Liver (tissue), 8 donors: ENCODE measurements at regions not wholly inside any gene's neighbourhood (a gene's known extent, or its start where the extent isn't known, plus 50 kb on each side); places are given as distances from the start of the nearest gene placed in this dataset.

Experiments used
- DNase-seq: peaks from one replicate; pipeline ENCODE4 v3.0.0-alpha.2; 2017; ENCODE audit warnings: low spot score
- H3K27ac ChIP-seq, 2 donors: one replicate each; pipeline ENCODE4 v1.7.0; 2013; ENCODE audit warnings: inconsistent platforms in 2 of 2, low read length in 2 of 2, control low read depth in 1 of 2, low read depth in 1 of 2, mild to moderate bottlenecking in 1 of 2
- H3K27me3 ChIP-seq, 4 donors: one replicate each; pipeline versions ENCODE4 v1.6.1 to v1.7.0; 2013; ENCODE audit warnings: low read length in 3 of 4, inconsistent platforms in 1 of 4, mild to moderate bottlenecking in 1 of 4, moderate library complexity in 1 of 4; ENCODE audit not compliant: control insufficient read depth in 4 of 4, insufficient read depth in 4 of 4
- H3K36me3 ChIP-seq, 4 donors: one replicate each; pipeline versions ENCODE4 v1.6.1 to v1.7.0; 2013; ENCODE audit warnings: low read length in 3 of 4, mild to moderate bottlenecking in 3 of 4, low read depth in 1 of 4, moderate library complexity in 1 of 4; ENCODE audit not compliant: control insufficient read depth in 4 of 4, insufficient read depth in 3 of 4
- H3K4me1 ChIP-seq, 4 donors: one replicate each; pipeline versions ENCODE4 v1.6.1 to v1.7.0; 2013; ENCODE audit warnings: low read length in 3 of 4, mild to moderate bottlenecking in 3 of 4, moderate library complexity in 1 of 4; ENCODE audit not compliant: control insufficient read depth in 4 of 4, insufficient read depth in 4 of 4
- H3K4me3 ChIP-seq, 3 donors: one replicate each; pipeline versions ENCODE4 v1.6.1 to v1.7.0; 2013; ENCODE audit warnings: low read length in 3 of 3, control low read depth in 1 of 3, low read depth in 1 of 3, mild to moderate bottlenecking in 1 of 3
- H3K9ac ChIP-seq, 2 donors: one replicate each; pipeline ENCODE4 v1.7.0; 2013; ENCODE audit warnings: low read length in 2 of 2, mild to moderate bottlenecking in 2 of 2, moderate library complexity in 2 of 2, control low read depth in 1 of 2, low read depth in 1 of 2
- H3K9me3 ChIP-seq, 4 donors: one replicate each; pipeline versions ENCODE4 v1.6.1 to v1.7.0; 2013; ENCODE audit warnings: low read length in 3 of 4; ENCODE audit not compliant: control insufficient read depth in 4 of 4
- EGR1 ChIP-seq, 2 donors: IDR thresholded peaks; 2 replicates each; pipeline ENCODE4 v1.6.1; 2016 to 2018; ENCODE audit warnings: antibody characterized with exemption in 2 of 2, low read depth in 2 of 2
- FOXA1 ChIP-seq: IDR thresholded peaks from 2 replicates; pipeline ENCODE4 v1.6.1; 2016; ENCODE audit warnings: antibody characterized with exemption
- FOXA2 ChIP-seq: IDR thresholded peaks from 2 replicates; pipeline ENCODE4 v1.6.1; 2016; ENCODE audit warnings: antibody characterized with exemption
- GABPA ChIP-seq, 2 donors: IDR thresholded peaks in 1 of 2; conservative IDR thresholded peaks in 1 of 2; 2 replicates each; pipeline ENCODE4 v1.6.1; 2016; ENCODE audit warnings: antibody characterized with exemption in 2 of 2, mild to moderate bottlenecking in 1 of 2, moderate library complexity in 1 of 2
- HNF4A ChIP-seq, 2 donors: conservative IDR thresholded peaks; 2 replicates each; pipeline ENCODE4 v1.6.1; 2016; ENCODE audit warnings: antibody characterized with exemption in 2 of 2, mild to moderate bottlenecking in 2 of 2
- HNF4G ChIP-seq: IDR thresholded peaks from 2 replicates; pipeline ENCODE4 v1.6.1; 2016; ENCODE audit warnings: antibody characterized with exemption
- JUND ChIP-seq, 2 donors: IDR thresholded peaks; 2 replicates each; pipeline ENCODE4 v1.6.1; 2016; ENCODE audit warnings: antibody characterized with exemption in 2 of 2
- NR2F2 ChIP-seq: IDR thresholded peaks from 2 replicates; pipeline ENCODE4 v1.6.1; 2016; ENCODE audit warnings: antibody characterized with exemption
- RAD21 ChIP-seq, 2 donors: IDR thresholded peaks; 2 replicates each; pipeline ENCODE4 v1.6.1; 2016; ENCODE audit warnings: antibody characterized with exemption in 2 of 2, mild to moderate bottlenecking in 2 of 2
- RXRA ChIP-seq, 2 donors: IDR thresholded peaks; 2 replicates each; pipeline ENCODE4 v1.6.1; 2017 to 2018; ENCODE audit warnings: antibody characterized with exemption in 2 of 2, mild to moderate bottlenecking in 1 of 2
- SP1 ChIP-seq: IDR thresholded peaks from 2 replicates; pipeline ENCODE4 v1.6.1; 2018; ENCODE audit warnings: antibody characterized with exemption, mild to moderate bottlenecking
- TAF1 ChIP-seq: conservative IDR thresholded peaks from 2 replicates; pipeline ENCODE4 v1.6.1; 2016; ENCODE audit warnings: antibody characterized with exemption, mild to moderate bottlenecking
- YY1 ChIP-seq: IDR thresholded peaks from 2 replicates; pipeline ENCODE4 v1.6.1; 2016; ENCODE audit warnings: antibody characterized with exemption, mild to moderate bottlenecking
- WGBS: extraction: QIAGEN DNeasy Blood & Tissue Kit; methylation state at CpG from one replicate; pipeline ENCODE4 v1.1.7; 2013; 5-methylcytosine and 5-hydroxymethylcytosine counted together
- TF ChIP-seq, protein P1 (sequence below): IDR thresholded peaks from 2 replicates; pipeline ENCODE4 v1.6.1; 2016; ENCODE audit warnings: antibody characterized with exemption
- TF ChIP-seq, protein P2 (sequence below): fragments of 150-350 bp; IDR thresholded peaks from 2 replicates; pipeline ENCODE4 v1.5.1; 2017; ENCODE audit warnings: improper control_type of control experiment, low read depth, low read length; ENCODE audit not compliant: missing input control
- TF ChIP-seq, protein P3 (sequence below): IDR thresholded peaks from 2 replicates; pipeline ENCODE4 v1.6.1; 2016; ENCODE audit warnings: antibody characterized with exemption, mild to moderate bottlenecking
- TF ChIP-seq, protein P4 (sequence below): IDR thresholded peaks from 2 replicates; pipeline ENCODE4 v1.6.1; 2016; ENCODE audit warnings: antibody characterized with exemption
- TF ChIP-seq, protein P5 (sequence below): IDR thresholded peaks from 2 replicates; pipeline ENCODE4 v1.6.1; 2016; ENCODE audit warnings: antibody characterized with exemption
- donor health status: healthy.
- donor health status: healthy.
- donor health status: healthy.
- donor health status: healthy.
- donor health status: healthy.

DNA sequence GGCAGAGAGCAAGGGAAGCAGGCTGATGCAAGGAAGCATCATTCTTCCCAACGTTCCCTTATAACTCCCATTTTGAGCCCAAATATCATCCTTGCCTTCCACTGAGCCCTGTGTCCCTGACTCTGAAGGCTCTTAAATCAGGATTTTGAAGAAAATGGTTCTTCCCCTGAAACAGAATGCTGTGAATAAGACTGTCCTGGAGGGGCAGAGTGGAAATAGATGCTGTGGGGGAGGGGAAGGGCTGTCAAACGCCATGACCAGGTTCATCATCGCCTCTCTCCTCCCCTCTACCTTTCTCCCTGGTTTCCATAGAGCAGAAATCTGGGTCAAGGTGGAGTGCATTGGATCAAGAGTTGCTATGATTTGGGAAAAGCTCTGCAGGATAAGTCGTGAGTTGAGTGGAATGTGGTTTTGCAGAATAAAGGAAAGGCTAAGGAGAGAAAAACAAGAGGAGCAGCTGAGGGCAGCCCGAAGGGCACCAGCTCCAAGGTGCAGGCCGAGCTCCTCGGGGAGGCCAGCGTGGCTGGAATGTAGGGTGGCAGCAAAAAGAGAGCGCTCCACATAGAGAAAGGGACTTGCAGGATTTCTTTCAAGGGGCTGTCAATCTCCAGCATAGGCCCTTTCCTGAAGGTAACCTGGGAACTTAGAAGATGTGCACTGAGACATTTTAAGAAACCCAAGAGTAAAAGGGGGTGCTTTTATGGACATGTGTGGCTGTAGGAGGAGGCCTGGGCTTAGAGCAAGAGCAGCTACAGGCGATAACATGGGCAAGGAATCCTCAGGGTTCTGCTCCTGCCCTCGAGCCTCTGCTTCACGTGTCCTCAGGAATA, 120.8 kb upstream of the CDYL start:
- 60% methylated on average over 12 of the region's 12 CpGs for WGBS
- no peaks in the 10 kb centered on the region for H3K27me3 ChIP-seq
- no peaks in the 10 kb centered on the region for H3K36me3 ChIP-seq
- H3K27ac ChIP-seq, result no peak overlapping the region
- H3K4me3 ChIP-seq, result no peak overlapping the region
- H3K4me1 ChIP-seq, result no peaks in the 10 kb centered on the region
- H3K9me3 ChIP-seq, result peaks cover 0 to 5% (median 0%) of the 10 kb centered on the region in 4 donors
- no peak overlapping the region for H3K9ac ChIP-seq
- TF ChIP-seq SP1 (no peak), TAF1 (no peak), HNF4G (no peak), HNF4A (conservative IDR thresholded peaks at IDR 0.05) (no peak)
- DNase-seq, result no peak

DNA sequence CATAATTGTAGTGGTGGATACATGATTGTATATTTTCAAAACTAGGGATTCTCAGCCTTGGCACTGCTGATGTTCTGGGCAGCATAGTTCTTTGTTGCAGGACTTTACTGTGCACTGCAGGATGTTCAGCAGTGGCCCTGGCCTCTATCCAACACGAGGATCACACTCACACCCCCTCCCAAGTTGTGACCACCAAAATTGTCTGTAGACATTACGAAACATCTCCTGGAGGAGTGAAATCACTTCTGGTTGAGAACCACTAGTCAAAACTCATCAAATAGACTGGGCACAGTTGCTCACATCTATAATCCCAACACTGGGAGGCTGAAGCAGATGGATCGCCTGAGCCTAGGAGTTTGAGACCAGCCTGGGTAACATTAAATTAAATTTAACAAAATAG, 123.1 kb upstream of the CDYL start:
- H3K9me3 ChIP-seq, result peaks cover 0 to 5% (median 0%) of the 10 kb centered on the region in 4 donors
- WGBS, result 70% methylated on average over 3 of the region's 3 CpGs
- TF ChIP-seq HNF4A (conservative IDR thresholded peaks at IDR 0.05) (no peak), GABPA (IDR thresholded peaks at IDR 0.05 in 1 of 2, conservative IDR thresholded peaks at IDR 0.05 in 1 of 2) (no peak), EGR1 (IDR thresholded peaks at IDR 0.05; ENCODE audit: low read depth in 2 of 2) (no peak), RXRA (IDR thresholded peaks at IDR 0.05) (no peak), FOXA1 (no peak), FOXA2 (no peak), JUND (IDR thresholded peaks at IDR 0.05) (no peak), YY1 (no peak), SP1 (no peak), RAD21 (IDR thresholded peaks at IDR 0.05) (no peak), NR2F2 (no peak), HNF4G (no peak), TAF1 (no peak)
- TF ChIP-seq, protein P1, sequence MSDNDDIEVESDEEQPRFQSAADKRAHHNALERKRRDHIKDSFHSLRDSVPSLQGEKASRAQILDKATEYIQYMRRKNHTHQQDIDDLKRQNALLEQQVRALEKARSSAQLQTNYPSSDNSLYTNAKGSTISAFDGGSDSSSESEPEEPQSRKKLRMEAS, result no peak
- TF ChIP-seq, protein P2, sequence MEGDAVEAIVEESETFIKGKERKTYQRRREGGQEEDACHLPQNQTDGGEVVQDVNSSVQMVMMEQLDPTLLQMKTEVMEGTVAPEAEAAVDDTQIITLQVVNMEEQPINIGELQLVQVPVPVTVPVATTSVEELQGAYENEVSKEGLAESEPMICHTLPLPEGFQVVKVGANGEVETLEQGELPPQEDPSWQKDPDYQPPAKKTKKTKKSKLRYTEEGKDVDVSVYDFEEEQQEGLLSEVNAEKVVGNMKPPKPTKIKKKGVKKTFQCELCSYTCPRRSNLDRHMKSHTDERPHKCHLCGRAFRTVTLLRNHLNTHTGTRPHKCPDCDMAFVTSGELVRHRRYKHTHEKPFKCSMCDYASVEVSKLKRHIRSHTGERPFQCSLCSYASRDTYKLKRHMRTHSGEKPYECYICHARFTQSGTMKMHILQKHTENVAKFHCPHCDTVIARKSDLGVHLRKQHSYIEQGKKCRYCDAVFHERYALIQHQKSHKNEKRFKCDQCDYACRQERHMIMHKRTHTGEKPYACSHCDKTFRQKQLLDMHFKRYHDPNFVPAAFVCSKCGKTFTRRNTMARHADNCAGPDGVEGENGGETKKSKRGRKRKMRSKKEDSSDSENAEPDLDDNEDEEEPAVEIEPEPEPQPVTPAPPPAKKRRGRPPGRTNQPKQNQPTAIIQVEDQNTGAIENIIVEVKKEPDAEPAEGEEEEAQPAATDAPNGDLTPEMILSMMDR, result no peak
- TF ChIP-seq, protein P3, sequence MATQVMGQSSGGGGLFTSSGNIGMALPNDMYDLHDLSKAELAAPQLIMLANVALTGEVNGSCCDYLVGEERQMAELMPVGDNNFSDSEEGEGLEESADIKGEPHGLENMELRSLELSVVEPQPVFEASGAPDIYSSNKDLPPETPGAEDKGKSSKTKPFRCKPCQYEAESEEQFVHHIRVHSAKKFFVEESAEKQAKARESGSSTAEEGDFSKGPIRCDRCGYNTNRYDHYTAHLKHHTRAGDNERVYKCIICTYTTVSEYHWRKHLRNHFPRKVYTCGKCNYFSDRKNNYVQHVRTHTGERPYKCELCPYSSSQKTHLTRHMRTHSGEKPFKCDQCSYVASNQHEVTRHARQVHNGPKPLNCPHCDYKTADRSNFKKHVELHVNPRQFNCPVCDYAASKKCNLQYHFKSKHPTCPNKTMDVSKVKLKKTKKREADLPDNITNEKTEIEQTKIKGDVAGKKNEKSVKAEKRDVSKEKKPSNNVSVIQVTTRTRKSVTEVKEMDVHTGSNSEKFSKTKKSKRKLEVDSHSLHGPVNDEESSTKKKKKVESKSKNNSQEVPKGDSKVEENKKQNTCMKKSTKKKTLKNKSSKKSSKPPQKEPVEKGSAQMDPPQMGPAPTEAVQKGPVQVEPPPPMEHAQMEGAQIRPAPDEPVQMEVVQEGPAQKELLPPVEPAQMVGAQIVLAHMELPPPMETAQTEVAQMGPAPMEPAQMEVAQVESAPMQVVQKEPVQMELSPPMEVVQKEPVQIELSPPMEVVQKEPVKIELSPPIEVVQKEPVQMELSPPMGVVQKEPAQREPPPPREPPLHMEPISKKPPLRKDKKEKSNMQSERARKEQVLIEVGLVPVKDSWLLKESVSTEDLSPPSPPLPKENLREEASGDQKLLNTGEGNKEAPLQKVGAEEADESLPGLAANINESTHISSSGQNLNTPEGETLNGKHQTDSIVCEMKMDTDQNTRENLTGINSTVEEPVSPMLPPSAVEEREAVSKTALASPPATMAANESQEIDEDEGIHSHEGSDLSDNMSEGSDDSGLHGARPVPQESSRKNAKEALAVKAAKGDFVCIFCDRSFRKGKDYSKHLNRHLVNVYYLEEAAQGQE, result no peak
- TF ChIP-seq, protein P4, sequence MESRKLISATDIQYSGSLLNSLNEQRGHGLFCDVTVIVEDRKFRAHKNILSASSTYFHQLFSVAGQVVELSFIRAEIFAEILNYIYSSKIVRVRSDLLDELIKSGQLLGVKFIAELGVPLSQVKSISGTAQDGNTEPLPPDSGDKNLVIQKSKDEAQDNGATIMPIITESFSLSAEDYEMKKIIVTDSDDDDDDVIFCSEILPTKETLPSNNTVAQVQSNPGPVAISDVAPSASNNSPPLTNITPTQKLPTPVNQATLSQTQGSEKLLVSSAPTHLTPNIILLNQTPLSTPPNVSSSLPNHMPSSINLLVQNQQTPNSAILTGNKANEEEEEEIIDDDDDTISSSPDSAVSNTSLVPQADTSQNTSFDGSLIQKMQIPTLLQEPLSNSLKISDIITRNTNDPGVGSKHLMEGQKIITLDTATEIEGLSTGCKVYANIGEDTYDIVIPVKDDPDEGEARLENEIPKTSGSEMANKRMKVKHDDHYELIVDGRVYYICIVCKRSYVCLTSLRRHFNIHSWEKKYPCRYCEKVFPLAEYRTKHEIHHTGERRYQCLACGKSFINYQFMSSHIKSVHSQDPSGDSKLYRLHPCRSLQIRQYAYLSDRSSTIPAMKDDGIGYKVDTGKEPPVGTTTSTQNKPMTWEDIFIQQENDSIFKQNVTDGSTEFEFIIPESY, result no peak
- TF ChIP-seq, protein P5, sequence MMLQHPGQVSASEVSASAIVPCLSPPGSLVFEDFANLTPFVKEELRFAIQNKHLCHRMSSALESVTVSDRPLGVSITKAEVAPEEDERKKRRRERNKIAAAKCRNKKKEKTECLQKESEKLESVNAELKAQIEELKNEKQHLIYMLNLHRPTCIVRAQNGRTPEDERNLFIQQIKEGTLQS, result no peak
- no peak overlapping the region for H3K9ac ChIP-seq
- no peak overlapping the region for H3K27ac ChIP-seq
- no peak for DNase-seq
- H3K4me1 ChIP-seq, result no peaks in the 10 kb centered on the region
- no peaks in the 10 kb centered on the region for H3K27me3 ChIP-seq
- no peak overlapping the region for H3K4me3 ChIP-seq
- no peaks in the 10 kb centered on the region for H3K36me3 ChIP-seq
